IPS DF 4.7 (cell line): ENCODE measurements at regions not wholly inside any gene's neighbourhood (a gene's known extent, or its start where the extent isn't known, plus 50 kb on each side); places are given as distances from the start of the nearest gene placed in this dataset.
"Not testable (repeated sequence)": the region's sequence is repeated elsewhere in the genome, so short reads cannot be mapped to it uniquely, and the experiment has no call there.

Source experiments
- DNase-seq: peaks from one replicate; pipeline ENCODE4 v3.0.0-alpha.2; 2013; ENCODE audit warnings: low spot score; ENCODE audit errors: extremely low read depth

GRCh38 chr6:49370518-49370917 is 92.5 kb downstream of the MMUT start:
- no peak for DNase-seq

DNA sequence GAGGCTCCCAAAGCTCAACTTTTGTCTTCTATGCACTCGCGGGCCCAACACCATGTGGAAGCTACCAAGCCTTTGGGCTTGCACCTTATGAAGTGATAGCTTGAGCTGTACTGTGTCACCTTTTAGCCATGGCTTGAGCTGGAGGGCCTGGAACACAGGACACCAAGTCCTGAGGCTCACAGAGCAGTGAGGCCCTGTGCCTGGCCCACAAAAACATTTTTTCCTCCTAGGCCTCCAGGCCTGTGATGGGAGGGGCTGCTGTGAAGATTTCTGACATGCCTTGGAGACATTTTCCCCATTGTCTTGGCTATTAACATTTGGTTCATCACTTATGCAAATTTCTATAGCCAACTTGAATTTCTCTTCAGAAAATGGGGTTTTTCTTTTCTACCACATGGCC is 96.5 kb downstream of the MMUT start:
- no peak for DNase-seq

GRCh38 chr6:49348561-49348960 is 114.5 kb downstream of the MMUT start:
- DNase-seq: no peak

DNA sequence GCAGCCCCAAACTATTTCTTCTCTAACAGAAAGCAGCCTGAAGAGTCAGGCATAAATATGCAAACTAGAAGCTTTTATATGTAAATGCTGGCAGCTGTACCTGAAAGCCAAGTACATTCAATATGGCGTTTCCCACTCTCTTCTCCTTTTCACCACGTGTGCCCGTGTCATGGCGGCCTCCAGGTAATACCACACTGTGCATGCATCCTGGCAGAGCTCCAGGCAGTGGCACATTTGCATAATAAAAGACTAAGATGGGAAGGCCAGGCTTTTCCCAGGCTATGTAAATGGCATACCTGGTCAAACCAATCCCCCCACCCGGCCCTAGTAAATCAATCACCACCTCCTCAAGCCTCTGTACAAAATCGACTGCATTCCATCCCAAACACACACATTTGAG is 120.6 kb downstream of the MMUT start:
- DNase-seq: peak; percentile 95

GRCh38 chr6:49341869-49342268 is 121.2 kb downstream of the MMUT start:
- no peak for DNase-seq

- DNase-seq: no peak
Observed at GRCh38 chr6:49339096-49339495, 124.0 kb downstream of the MMUT start.

GRCh38 chr6:49336514-49337131 is 126.4 kb downstream of the MMUT start:
- no peak for DNase-seq

GRCh38 chr6:49333345-49334125 is 129.5 kb downstream of the MMUT start:
- no peak for DNase-seq

DNA sequence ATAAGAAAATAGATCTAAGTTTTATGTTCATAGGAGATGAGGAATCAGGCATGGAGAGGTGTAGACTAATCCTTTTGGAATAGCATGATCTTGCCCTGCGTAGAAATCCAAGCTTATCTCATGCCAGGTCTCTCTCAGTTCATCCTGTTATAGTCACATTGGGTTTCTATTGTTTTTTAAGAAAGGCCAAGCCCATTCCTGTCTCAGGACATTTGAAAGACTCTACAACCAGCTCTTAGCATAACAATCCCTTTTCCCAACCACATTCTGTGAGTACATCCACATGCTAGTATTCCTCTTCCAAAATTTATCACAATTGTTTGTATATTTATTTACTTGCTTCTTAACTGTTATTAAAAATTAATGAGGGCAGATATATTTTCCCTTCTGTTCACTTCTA is 130.3 kb downstream of the MMUT start:
- DNase-seq: no peak

DNA sequence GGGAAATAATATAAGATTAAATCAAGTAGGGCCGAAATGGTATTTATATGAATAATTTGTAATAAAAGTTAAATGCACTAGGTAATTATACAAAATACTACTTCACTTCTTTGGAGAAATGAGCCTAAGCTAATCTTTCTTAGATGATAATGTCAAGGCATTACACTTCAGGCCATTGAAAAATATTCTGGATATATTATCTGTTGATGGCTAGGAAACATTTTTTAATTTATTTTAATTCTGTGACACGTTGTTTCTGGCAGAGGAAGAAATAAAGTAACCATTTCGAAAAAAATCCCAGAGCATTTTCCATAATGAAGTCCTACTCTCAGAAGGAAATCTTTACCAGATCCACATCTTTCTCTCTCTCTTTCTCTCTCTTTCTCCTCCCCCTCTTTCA is 133.9 kb downstream of the MMUT start:
- no peak for DNase-seq

DNA sequence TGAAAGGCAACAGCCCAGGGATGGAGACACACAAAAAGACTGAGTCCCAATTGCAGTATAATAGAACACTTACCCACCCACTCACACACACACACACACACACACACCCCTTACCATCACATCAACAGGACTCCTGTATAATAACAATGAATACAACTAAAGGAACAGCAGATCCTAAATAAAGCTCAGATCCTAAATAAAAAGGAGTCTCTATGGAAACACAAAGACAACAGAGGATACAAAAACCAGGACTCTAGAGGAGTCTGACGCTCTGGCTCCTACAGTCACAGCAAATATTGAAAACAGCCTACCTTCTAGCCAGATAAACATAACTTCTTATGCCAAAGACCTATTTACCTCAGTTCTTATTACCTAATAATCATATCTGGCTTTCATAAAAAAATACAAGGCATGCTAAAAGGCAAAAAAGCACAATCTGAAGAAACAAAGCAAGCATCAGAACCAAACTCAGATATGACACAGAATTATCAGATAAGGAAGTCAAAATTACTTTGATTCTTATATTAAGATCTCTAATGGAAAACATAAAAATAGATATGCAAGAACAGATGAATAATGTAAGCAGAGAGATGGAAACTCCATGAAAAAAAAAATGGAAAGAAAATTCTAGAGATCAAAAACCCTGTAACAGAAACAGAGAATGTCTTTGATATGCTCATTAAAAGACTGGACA is 134.9 kb downstream of the MMUT start:
- DNase-seq: no peak

DNA sequence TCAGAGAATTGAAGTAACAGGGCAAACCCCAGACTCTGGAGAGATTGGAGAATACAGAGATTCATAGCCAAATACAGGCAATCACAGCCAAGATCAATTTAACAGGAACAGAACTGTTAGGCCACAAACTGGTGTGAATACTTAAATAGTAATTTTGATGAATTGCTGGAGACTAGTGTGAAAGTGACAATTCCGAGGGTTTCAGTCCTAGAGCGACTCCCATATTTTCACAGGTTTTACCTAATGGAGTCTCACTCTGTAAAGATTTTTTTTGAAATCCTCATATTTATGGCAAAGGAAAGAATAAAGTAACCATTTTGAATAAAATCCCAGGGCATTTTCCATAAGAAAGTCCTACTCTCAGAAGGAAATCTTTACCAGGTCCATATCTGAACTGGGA is 135.5 kb downstream of the MMUT start:
- no peak for DNase-seq

- no peak for DNase-seq
Observed at GRCh38 chr6:49327005-49327404, 136.0 kb downstream of the MMUT start.

DNA sequence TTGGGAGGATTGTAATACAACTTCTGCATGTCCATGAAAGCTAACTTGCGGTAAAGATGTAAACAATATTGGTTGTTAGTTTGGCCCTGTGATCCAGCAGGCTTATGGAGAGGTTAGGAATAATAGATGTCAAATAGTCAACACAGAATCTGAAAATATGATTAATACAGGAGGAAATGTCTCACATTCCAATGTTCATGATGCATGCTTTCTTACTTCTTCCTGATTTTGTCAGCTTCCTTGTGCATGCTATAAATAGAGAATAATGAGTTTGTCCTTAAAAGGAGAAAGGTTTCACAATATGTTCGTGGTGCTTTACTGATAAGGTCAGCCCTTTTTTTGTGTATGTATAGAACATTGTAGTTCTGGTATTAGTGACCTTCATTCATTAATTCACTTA is 136.7 kb downstream of the MMUT start:
- no peak for DNase-seq

DNA sequence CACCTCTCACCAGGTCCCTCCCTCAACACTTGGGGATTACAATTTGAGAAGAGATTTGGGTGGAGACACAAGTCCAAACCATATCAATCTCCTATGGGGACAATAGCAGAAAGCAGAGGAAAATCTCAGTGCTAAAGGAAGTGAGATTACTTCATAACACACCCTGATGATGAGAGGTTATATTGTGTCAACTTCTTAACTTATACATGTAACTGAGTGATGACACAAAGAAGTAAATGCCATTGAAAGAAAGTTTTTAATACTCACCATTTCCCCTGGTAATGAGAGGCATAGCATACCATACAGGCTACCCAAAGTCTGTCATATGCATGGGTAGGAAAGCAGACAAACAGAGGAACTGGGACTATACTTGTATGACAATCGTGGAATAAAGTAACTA is 137.2 kb downstream of the MMUT start:
- no peak for DNase-seq

DNA sequence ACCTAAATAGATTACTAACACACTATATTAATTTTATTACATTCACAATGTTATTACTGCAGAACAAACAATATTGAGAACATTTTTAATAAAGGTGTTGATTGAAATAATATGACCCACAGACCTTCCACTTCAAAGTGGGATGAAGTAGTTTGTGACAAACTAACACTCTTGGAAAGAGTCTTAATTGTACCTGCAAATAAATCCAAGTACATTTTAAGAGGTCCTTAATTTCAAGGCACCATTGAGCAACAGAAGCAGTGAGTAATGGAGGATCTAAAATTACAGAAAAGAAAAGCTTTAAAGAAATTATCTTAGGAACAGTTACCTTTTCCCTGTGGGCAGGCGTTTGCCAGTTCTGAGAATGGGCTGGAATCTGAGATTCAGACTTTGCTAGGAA is 140.2 kb downstream of the MMUT start:
- DNase-seq: no peak

GRCh38 chr6:49321561-49322072 is 141.4 kb downstream of the MMUT start:
- no peak for DNase-seq

- no peak for DNase-seq
Observed at GRCh38 chr6:49305010-49305409, 158.0 kb downstream of the MMUT start.

DNA sequence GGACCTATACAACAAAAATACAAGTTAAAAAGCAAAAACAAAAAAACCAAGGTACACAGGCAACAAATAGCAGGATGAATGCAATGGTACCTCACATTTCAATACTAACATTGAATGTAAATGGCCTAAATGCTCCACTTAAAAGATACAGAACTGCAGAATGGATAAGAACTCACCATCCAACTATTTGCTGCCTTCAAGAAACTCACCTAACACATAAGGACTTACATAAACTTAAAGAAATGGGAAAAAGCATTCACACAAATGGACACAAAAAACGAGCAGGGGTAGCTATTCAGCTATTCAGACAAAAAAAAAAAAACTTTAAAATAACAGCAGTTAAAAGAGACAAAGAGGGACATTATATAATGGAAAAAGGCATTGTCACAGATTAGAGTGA is 158.7 kb downstream of the MMUT start:
- not testable (repeated sequence) for DNase-seq

GRCh38 chr6:49300911-49301310 is 162.1 kb downstream of the MMUT start:
- DNase-seq: no peak

DNA sequence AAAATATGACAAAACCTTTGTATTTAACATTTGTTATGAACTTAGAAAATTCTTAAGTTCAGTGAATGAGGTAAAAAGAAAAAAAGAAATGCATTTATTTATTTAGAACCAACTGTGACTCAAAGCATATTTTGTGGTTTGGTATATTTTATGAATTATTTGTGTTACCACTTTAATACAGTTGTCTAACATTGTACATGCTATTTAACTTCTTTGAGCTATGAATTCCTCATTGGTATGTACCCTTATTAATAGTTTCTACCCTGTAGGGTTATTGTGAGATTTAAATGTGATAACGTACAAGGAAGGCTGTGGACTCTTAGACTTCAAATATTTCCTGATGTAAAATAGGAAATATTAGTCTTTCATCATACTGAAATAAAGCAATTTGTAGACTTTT is 162.6 kb downstream of the MMUT start:
- no peak for DNase-seq

GRCh38 chr6:49299279-49299678 is 163.8 kb downstream of the MMUT start:
- no peak for DNase-seq
